Panc1 (cell line): ENCODE measurements at regions not wholly inside any gene's neighbourhood (a gene's known extent, or its start where the extent isn't known, plus 50 kb on each side); places are given as distances from the start of the nearest gene placed in this dataset.

Source experiments
- ATAC-seq: fragments of 200-7000 bp; cut with Tn5 transposase; 2 replicates; pipeline ENCODE4 v1.9.1; 2020; ENCODE audit warnings: mild to moderate bottlenecking, moderate library complexity
- BruUV-seq: library from RNA; stranded (reverse); fragments of 400-500 nt; replicated peaks from 2 replicates; lab custom pipeline; 2021; lab: Mats Ljungman, UMichigan
- CTCF ChIA-PET: fragments of 300-600 bp; sonication (Branson Sonifier 250); formaldehyde crosslinking; loops from one replicate; lab custom pipeline; 2022; ENCODE audit warnings: antibody characterized with exemption; lab: Charles Lee
- POLR2A ChIA-PET: fragments of 300-600 bp; sonication (Branson Sonifier 250); formaldehyde crosslinking; loops from one replicate; lab custom pipeline; 2022; ENCODE audit warnings: antibody characterized with exemption; lab: Charles Lee
- DNase-seq: peaks from one replicate; pipeline ENCODE4 v3.0.0-alpha.2; 2010; ENCODE audit warnings: low read depth, low spot score
- H3K27ac ChIP-seq: 2 replicates; pipeline ENCODE4 v1.5.1; 2011; ENCODE audit warnings: mild to moderate bottlenecking, low read length, inconsistent platforms
- H3K27me3 ChIP-seq: fragments of 200-500 bp; sonication (Bioruptor generic); 2 replicates; pipeline ENCODE4 v1.6.0; 2014; ENCODE audit warnings: low read length, inconsistent platforms; ENCODE audit not compliant: control insufficient read depth, insufficient read depth
- H3K36me3 ChIP-seq: fragments of 200-500 bp; sonication (Bioruptor generic); 2 replicates; pipeline ENCODE4 v1.5.1; 2014; ENCODE audit warnings: inconsistent platforms, mild to moderate bottlenecking, low read length, moderate library complexity; ENCODE audit not compliant: control insufficient read depth, insufficient read depth
- H3K4me1 ChIP-seq: 2 replicates; pipeline ENCODE4 v1.5.1; 2011; ENCODE audit warnings: inconsistent platforms, mild to moderate bottlenecking, low read length, moderate library complexity; ENCODE audit not compliant: control insufficient read depth, insufficient read depth
- H3K4me3 ChIP-seq, 2 experiments: 2 replicates each; pipeline ENCODE4 v1.5.1; 2011 to 2012; ENCODE audit warnings: low read depth in 2 of 2, low read length in 2 of 2, mild to moderate bottlenecking in 2 of 2, inconsistent platforms in 1 of 2, moderate library complexity in 1 of 2
- H3K9me3 ChIP-seq: fragments of 200-500 bp; sonication (Bioruptor generic); 2 replicates; pipeline ENCODE4 v1.5.1; 2014; ENCODE audit warnings: low read depth, mild to moderate bottlenecking, inconsistent platforms, low read length, moderate library complexity; ENCODE audit not compliant: control insufficient read depth, insufficient read depth
- CTCF ChIP-seq: fragments of 450-650 bp; IDR thresholded peaks from 2 replicates; pipeline ENCODE4 v1.5.1; 2017; ENCODE audit warnings: mild to moderate bottlenecking
- POLR2AphosphoS5 ChIP-seq: IDR thresholded peaks from 2 replicates; pipeline ENCODE4 v1.6.1; 2012; ENCODE audit warnings: mild to moderate bottlenecking, low read depth, low read length, moderate library complexity
- REST ChIP-seq, 2 experiments: IDR thresholded peaks; 2 replicates each; pipeline ENCODE4 v1.6.1; 2011 to 2012; ENCODE audit warnings: low read depth in 2 of 2, control low read depth in 1 of 2, low read length in 1 of 2, mild to moderate bottlenecking in 1 of 2, moderate library complexity in 1 of 2; ENCODE audit not compliant: insufficient read depth in 1 of 2
- SIN3A ChIP-seq: IDR thresholded peaks from 2 replicates; pipeline ENCODE4 v1.6.1; 2012; ENCODE audit warnings: low read depth, mild to moderate bottlenecking, low read length, moderate library complexity, borderline replicate concordance; ENCODE audit not compliant: insufficient read depth
- TCF7L2 ChIP-seq: IDR thresholded peaks from 2 replicates; pipeline ENCODE4 v1.6.1; 2011; ENCODE audit warnings: mild to moderate bottlenecking, low read depth, low read length, inconsistent platforms
- in situ Hi-C: cut with HindIII; loops from 2 replicates; pipeline ENCODE4 v1.10.0; 2016; ENCODE audit warnings: low sequenced_read_pairs, low pct_unique_long_range_greater_than_20kb
- intact Hi-C: fragments of 100-400 bp; cut with micrococcal nuclease; formaldehyde crosslinking; loops from one replicate; pipeline ENCODE4 v1.10.0; 2022; ENCODE audit not compliant: unreplicated experiment

- H3K4me1 ChIP-seq: no peaks in the 10 kb centered on the region
- H3K36me3 ChIP-seq: no peaks in the 10 kb centered on the region
- H3K27ac ChIP-seq: no peak overlapping the region
- intact Hi-C loops: no loop called here
- no peak for DNase-seq
- TF ChIP-seq CTCF: no peak
- TF ChIP-seq SIN3A: no peak
- TF ChIP-seq TCF7L2: no peak
- TF ChIP-seq REST (IDR thresholded peaks at IDR 0.05; ENCODE audit: insufficient read depth in 1 of 2, low read depth in 2 of 2, low read length in 1 of 2): no peak
- no peaks in the 10 kb centered on the region for H3K9me3 ChIP-seq
- BruUV-seq: no TSS peak
- in situ Hi-C loops: no loop called here
- no peak for ATAC-seq
- H3K27me3 ChIP-seq: no peaks in the 10 kb centered on the region
- CTCF ChIA-PET: no interaction called here
- POLR2A ChIA-PET: no interaction called here
- H3K4me3 ChIP-seq: no peak overlapping the region
Observed at GRCh38 chr1:221032637-221033280, 153.5 kb downstream of the HLX start.

GRCh38 chr1:221035662-221036153, 156.5 kb downstream of the HLX start:
- CTCF ChIA-PET: no interaction called here
- H3K27ac ChIP-seq: no peak overlapping the region
- DNase-seq (peak; percentile 55), ATAC-seq (peak; percentile 62; the same call in 1 of the 2 replicates)
- intact Hi-C loops (no loop called here), in situ Hi-C loops (no loop called here)
- TF ChIP-seq SIN3A (no peak), TCF7L2 (no peak), REST (IDR thresholded peaks at IDR 0.05; ENCODE audit: insufficient read depth in 1 of 2, low read depth in 2 of 2, low read length in 1 of 2) (no peak), POLR2AphosphoS5 (no peak), CTCF (no peak)
- no peaks in the 10 kb centered on the region for H3K27me3 ChIP-seq
- no peaks in the 10 kb centered on the region for H3K4me1 ChIP-seq
- no peaks in the 10 kb centered on the region for H3K36me3 ChIP-seq
- POLR2A ChIA-PET: no interaction called here
- H3K9me3 ChIP-seq: no peaks in the 10 kb centered on the region
- no TSS peak for BruUV-seq
- no peak overlapping the region for H3K4me3 ChIP-seq
